AG09319 (cell line): ENCODE measurements at regions not wholly inside any gene's neighbourhood (a gene's known extent, or its start where the extent isn't known, plus 50 kb on each side); places are given as distances from the start of the nearest gene placed in this dataset.
"Not testable (repeated sequence)": the region's sequence is repeated elsewhere in the genome, so short reads cannot be mapped to it uniquely, and the experiment has no call there.

Experiments
- DNase-seq: peaks from one replicate; pipeline ENCODE4 v3.0.0-alpha.2; 2010; ENCODE audit warnings: low read depth; ENCODE audit errors: extremely low read depth
- CTCF ChIP-seq: IDR thresholded peaks from 2 replicates; pipeline ENCODE4 v1.5.1; 2011; ENCODE audit warnings: low read depth, mild to moderate bottlenecking, inconsistent platforms, low read length, moderate library complexity

- no peak for DNase-seq
- no peak for TF ChIP-seq CTCF
Measured at GRCh38 chr1:58845942-58846341, 62.1 kb upstream of the JUN start.

GRCh38 chr1:58848818-58849411 is 65.1 kb upstream of the JUN start:
- DNase-seq: peak; percentile 57
- peak; percentile 9 for TF ChIP-seq CTCF

GRCh38 chr1:58849551-58849950 is 65.7 kb upstream of the JUN start:
- no peak for DNase-seq
- TF ChIP-seq CTCF: no peak

- DNase-seq: no peak
- no peak for TF ChIP-seq CTCF
Measured at GRCh38 chr1:58850636-58851035, 66.8 kb upstream of the JUN start.

GRCh38 chr1:58852731-58853485 is 69.1 kb upstream of the JUN start:
- DNase-seq: no peak
- TF ChIP-seq CTCF: no peak

GRCh38 chr1:58854576-58854975 is 70.7 kb upstream of the JUN start:
- no peak for TF ChIP-seq CTCF
- no peak for DNase-seq

- TF ChIP-seq CTCF: no peak
- no peak for DNase-seq
Measured at GRCh38 chr1:58855274-58856165, 71.7 kb upstream of the JUN start.

- not testable (repeated sequence) for DNase-seq
Measured at GRCh38 chr1:58856281-58856680, 72.4 kb upstream of the JUN start.
